AG20443 (cell line): ENCODE measurements at regions not wholly inside any gene's neighbourhood (a gene's known extent, or its start where the extent isn't known, plus 50 kb on each side); places are given as distances from the start of the nearest gene placed in this dataset.
A peak's percentile ranks its signal among the peaks of the same experiment; 100 is the strongest.

Source experiments
- DNase-seq: peaks from one replicate; pipeline ENCODE4 v3.0.0; 2012; ENCODE audit warnings: low spot score, mixed read lengths

DNA sequence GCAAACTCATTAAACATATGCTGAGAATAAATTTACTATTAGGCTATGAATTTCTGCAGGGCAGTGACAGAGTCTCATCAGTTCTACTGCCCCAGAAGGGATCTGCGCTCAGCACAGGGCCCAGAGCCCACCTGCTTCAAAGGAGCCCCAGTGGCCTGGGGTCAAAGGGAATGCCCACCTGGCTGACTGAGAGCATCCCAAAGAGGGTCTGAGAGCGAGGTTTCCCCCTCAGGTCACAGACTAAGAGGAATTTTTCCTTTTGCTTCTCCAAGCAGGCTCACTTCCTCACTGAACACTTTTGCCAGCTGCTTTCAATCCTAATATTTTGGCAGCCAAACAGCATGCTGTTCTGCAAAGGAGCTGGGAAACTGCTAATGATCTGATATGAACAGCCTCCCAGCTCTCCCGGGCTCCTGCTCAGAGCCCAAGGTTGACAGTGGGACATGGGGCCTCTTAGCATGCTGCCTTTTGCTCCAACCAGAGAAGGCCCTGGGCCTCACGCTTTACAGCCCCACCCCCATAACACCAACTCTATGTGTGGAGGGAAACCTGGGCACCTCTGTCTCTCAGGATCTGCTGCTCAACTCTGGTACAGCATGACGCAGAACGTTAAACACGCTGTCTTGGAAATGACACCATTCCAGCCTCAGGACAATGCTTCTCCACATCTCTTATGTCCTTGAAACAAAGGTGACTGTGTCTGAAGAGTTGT lies 70.7 kb upstream of the SYT6 start:
- no peak for DNase-seq

DNA sequence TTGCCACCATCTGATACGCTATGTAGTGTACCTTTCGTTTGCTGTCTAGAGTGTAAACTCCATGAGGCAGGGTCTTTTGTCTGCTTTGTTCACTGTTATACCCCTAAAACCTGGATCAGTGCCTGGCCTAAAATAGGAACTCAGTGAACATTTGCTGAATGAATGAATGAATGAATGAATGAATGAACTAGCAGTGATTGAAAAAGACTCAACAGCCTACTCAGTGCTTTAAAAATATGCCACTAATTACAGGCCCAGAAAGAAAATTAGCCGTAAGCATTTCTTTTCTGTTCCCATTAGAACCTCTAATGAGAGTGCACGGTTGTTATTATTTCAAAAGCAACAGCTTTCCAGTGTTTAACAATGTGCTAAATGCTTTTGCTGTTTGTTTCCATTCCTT lies 69.3 kb upstream of the SYT6 start:
- no peak for DNase-seq

DNA sequence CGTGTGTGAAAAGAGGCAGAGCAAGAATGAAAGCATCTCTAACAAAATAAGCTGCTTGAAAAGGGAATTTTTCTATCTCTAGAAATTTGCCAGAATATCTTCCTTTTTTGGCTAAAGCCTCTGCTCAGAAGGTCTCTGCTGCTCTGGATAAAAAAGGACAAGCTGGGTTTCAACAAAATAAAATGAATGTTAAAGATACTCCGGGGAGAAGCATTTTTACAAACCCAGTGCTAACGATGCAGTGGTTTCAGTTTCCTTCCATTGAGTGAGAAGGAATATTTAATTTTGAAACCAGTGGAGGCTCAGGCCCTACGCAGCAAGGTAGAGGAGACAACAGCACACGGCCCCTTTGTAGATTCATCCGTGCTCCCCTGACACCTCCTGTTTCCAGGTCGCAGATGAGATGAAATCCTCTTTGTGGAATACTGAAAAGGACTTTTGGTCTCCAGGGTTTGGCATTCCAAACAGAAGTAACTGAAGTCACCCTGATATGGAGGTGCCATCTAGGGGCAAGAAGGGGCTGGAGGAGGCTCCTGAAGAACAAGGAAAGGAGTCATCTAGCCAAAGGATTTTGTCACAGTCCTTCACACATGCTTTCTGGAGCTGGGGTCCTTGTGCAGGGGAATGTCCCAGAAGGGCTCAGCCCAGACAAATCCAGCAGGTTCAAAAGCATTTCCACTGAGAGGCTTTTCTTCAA lies 65.7 kb upstream of the SYT6 start:
- DNase-seq: peak; percentile 18

DNA sequence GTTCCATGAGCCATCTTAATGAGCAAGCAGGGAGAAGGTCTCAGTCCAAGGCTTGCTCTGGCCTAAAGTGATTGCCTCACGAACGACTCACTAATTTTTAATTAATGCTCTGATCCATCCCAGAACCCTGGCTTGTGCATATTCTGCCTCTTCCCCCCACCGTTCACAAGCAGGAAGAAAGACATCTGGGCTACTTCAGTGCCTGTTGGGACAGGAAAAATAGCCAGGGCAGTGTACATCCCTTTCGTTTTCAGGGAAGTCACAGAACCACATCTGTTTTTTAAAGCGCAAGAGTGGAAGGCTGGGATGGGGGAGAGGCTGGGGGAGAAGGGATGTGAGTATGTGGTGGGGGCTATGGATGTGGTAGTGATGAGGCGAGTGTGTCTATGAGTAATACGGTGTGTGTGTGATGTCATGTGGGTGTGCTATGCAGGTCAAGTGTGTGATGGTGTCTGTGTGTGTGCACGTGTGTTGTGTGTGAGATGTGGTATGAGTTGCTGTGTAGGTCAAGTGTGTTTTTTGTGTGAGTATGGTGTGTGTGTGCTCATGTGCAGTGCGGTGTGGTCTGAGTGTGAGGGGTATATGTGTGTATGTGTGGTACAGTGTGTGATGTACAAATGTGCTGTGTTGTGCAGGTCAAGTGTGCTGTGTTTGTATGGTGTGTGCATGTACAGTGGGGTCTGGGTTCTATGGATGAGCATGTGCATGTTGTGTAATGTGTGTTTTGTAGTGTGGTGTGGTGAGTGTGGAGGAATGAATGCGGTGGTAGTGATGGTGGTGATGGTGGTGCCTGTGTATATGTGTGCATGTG lies 64.9 kb upstream of the SYT6 start:
- DNase-seq: no peak

DNA sequence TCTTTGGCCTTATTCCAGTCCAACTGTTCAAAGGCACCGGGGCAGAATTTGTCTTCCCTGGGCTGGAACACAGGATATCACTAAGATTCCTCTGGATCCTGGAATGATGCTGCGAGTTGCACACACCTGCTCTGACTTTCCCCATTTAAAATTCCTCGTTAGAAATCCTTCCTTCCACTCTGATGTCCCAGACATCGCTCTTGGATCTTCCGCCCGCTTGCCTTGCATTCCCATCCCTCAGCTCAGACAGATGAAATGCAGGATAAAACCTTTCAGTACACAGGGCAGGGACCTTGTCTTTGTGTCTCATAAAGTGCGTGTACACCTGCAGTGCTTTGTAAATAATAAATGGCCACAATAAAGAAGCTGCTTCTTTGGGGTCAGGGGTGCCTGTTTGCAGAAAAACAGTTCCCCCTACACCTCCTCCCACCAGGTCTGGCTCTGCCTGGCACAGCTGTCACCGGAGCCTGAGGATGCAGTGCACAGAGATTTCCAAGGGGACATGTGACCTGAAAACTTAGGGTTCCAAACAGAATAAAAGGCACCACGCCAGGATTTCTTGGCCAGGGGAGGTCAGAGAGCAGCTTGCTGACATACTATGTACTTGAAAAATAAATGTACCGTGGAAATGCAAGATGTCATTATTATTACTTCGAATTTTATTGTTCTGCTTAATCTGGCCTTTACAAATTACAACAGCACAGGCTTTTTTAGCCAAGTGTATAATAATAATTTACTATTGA lies 62.9 kb upstream of the SYT6 start:
- DNase-seq: no peak

DNA sequence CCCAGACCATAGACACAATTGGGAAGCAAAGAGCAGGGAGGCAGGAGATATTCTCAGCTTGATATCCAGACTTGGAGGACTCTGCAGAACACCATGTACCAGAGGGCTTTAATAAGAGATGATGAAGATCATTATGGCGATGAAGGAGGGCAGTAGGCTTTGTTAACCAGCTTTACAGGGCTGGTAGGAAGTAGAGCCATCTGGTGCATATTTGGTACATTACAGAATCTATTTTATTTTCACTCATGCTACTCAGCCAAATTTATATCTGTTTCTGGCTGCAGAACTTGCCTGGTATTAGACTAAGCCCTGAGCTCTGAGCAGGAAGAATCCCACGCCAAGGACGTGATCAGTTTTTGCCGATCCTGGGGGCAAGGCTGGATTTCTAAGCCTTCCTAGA lies 61.8 kb upstream of the SYT6 start:
- DNase-seq: peak; percentile 43

DNA sequence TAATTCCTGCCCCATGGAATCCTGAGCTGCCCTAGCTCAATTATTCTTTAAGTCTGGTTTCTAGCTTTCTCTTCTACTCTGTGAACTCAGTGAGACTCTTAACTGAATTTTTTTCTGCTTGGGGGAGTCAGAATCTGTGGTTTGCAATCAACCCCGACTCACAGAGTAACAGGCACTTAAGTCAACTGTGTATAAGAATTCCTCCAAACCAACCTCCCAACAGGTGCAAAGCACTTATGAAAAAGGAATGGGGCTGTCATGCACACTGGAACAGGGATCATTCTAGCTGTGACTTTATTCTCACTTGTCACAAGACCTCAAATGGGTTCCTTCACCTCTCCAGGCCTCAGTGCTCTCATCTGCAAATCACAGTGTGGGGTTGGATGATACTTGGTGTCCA lies 60.3 kb upstream of the SYT6 start:
- DNase-seq: no peak

DNA sequence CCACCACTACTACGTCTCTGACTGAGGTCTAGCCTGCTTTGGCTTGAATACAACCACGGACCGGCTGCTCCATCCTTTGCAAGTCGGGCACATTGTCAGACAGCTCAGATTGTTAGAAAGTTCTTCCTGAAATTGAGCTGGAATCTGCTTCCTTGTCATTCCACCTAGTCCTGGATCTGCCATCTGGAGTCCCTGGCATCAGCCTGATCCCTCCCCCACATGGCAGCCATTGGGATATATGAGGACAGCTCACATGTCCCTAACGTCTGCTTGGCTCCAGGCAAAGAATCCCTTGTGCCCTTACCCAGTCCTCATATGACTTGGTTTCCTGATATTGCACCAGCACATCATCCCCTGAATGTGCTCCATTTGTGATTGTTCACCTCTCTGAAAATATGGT lies 56.3 kb upstream of the SYT6 start:
- DNase-seq: no peak

DNA sequence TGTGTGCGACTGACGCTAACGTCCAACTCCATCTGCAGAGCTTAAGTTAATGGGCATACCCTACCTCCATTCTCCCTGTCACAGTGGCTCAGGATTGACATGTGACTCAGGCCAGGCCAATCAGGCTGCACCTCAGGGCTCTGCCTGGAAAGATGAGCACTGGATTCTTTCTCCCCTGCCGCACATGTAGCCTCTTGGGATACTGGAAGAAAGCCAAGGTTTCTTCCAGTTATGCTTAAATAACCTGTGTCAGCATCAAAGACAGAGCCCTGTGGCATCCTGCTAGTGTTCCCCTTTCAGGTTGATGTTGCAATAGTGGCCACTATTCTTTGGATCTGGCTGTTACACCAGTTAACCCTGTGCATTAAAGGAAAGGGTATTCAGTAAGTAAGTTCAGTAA lies 55.0 kb upstream of the SYT6 start:
- DNase-seq: no peak

DNA sequence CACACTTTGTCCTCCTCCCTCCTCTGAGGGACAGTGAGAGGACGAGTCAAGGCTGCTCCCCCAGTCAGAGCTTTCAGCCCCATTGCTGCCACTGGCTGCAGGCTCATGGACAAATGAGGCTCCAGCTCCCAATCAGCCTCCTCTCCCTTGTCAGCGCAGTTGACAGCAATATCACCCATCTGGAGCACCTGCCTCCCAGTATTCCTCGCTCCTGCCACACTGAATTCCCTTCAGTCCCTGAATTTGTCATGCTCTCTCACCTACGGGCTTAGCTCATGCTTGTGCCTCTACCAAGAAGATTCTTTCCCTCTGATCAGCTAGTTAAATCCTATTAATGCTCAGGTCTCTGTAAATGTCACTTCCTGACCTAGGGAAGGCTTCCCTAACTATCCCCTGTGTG lies 54.4 kb upstream of the SYT6 start:
- DNase-seq: no peak

DNA sequence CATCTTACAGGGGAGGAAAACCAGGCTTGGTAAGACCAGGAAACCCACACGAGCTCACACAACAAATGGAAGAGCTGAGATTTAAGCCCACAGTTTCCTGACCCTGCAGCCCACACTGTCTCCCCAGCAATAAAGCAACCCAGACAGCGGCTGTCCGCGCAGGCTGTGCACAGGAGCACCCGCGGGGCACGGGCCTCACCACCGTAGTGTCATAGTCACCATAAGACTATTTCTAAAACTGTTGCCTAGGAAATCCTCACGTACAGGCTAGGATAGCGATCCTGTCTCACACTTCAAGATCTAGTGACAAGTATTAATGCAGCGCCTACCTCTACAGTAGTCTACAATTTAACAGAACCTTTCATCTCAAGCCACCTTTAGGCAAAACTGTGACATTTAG lies 54.0 kb upstream of the SYT6 start:
- DNase-seq: no peak

DNA sequence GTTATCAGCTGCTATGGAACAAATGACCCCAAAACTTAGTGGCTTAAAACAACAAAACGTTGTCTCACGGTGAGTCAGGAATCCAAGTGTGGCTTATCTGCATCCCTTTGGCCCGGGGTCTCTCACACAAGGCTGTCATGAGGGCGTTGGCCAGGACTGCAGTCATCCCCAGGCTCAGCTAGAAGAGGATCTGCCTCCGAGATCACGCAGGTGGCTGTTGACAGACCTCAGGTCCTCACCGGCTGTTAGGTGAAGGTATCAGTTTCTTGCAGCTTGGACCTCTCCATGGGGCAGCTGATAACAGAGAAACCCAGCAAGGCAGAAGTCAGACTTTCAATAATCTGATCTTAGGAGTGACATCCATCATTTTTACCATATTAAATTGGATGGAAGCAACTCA lies 52.7 kb upstream of the SYT6 start:
- no peak for DNase-seq

DNA sequence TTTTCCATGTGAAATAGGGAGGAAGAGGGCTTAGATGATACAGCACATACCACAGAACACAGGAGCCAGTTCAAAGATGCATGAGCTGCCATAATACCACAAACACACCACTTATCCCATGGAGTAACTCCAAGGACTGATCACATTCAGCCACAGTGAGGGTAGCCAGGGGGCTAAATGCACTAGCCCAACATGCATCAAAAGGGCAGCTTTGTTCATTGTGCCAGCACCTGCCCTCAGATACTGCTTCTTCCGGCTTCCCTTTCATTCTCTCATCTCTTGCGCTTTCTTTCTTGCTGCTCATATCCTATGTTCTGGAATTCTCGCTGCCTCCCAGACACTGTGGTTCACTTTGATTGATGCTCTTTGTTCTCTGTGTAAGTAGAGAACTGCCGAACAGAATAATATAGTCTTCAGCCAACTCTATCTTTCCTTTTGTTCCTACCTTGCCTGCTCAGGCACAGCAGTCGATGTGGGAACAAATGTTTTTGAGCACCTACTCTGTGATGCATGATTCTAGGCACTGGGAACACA lies 50.0 kb upstream of the SYT6 start:
- no peak for DNase-seq
